NCI-H1436 treated with DMSO at 0.1 percent for 48 hours (cell line): ENCODE measurements at regions not wholly inside any gene's neighbourhood (a gene's known extent, or its start where the extent isn't known, plus 50 kb on each side); places are given as distances from the start of the nearest gene placed in this dataset.
"Not testable (repeated sequence)": the region's sequence is repeated elsewhere in the genome, so short reads cannot be mapped to it uniquely, and the experiment has no call there.

ENCODE experiments used
- DNase-seq: peaks from one replicate; lab custom pipeline; 2025; lab: John Stamatoyannopoulos, UW

DNA sequence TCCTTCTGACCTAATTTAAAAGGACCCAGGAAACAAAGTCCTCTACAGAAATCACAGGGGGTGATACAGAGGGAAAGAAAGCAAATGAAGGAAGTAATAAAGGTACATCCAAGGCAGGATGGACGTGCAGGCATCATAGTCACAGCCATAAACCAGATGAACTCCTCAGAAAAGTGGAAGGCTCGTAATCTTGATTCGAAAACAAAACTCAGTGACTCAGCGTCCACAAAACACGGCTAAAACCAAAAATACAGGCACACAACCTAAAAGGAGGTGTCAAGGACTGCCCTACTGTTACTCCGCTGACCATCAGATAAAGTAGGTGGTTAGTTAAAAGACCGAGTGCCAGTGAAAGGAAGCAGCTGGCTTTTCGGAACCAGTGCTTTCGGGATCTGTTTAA is 81.5 kb downstream of the TRIM69 start:
- DNase-seq: not testable (repeated sequence)

DNA sequence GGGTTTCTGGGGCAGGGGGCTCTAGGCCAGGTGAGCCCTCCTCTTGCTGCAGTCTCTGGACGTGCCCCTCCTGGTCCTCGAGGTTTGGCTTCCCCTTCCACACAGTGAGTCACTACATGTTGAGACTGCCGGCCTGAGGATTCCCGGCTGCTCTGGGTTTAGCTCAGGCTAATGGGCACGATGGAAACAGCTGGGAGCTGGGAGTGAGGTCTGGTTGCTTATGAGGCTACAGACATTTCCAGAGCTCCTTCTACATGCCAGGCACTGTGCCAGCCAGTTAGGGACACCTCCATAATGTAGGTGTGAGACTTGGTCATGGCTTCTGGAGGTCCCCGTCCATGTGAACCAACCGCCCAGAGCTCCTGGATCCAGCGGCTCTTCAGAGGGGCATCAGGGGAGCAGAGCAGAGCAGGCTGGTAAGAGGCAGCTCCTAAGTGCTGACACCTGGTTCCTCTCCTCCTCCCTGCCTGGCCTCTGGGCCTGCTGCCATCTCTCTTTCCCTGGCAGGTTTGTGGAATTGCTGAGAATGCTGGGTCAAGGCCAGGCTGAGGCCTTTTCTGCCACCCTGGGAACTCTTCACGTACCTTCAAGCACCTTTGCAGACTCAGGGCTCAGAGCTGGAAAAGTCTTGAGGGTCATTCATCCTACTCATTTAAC is 83.1 kb downstream of the TRIM69 start:
- DNase-seq: not testable (repeated sequence)

DNA sequence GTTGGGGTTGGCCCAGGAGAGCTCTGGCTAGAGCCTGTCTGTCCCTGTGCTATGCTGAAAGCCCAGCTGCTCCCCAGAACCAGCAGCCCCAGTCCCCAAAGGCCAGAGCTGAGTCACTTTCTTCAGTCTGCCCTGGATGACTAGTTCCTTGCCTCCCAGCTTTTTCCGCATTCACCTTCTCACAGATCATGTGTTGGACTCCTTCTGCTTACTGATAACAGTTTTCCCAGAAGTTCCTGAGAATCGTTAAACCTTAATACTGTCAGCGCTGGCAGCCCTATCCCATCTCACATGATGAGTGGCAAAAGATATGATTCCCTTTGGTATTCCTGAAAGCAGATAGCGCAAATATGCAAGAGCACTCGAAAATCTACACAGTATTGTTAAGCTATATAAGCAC is 84.2 kb downstream of the TRIM69 start:
- not testable (repeated sequence) for DNase-seq

DNA sequence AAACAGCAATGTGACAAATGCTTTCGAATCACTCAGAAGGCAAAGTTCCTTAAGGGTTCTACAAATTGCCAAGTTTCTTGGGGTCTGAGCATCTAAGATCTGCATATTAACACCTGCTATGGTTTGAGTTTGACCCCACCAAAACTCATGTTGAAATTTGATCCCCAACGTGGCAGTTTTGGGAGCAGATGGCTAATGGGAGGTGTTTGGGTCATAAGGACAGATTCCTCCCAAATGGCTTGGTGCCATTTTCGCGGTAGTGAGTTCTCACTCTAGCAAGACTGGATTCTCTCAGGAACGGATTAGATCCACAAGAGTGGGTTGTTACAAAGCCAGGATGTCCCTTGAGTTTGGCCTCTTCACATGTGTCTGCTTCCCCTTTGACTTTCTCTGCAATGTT is 84.6 kb downstream of the TRIM69 start:
- DNase-seq: not testable (repeated sequence)

DNA sequence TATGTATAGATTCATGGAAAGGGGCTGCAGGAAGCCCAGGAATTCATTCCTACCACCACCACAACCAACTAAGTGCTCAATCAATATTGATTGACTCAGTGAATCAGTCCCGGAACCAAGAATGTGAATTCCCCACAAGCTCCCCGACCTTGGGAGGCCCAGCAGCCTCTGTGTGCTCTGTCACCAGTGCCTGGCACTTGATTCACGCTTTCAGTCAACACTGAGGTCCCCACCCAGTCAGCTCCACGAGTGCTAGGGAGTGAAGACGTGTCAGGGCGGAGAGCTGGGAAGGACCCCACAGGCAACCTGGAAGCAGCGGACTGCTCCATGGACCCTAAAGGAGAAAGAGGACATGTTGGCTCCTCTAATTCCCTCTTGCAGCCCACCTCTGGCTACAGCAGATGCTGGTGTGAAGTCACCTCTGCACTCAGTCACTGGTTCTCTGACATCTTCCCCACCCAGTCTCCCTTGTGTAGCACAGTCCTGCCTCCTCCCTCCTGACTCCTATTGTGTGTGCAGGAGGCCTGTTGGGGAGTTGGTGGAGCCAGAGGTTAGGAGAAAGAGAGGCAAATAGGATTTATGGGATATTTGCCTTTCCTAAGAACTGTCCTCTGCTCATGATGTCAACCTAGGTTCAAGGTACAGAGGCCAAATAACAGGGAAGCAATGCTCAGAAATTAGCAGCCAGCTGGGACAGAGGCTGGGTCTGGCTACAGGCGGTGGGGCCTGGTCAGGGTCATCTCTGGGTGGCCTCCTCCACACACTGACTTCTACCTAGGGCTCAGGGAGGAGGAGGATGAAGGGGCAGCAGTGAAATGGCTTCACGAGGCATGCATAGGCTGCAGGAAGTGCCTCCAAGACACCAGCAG is 88.2 kb downstream of the TRIM69 start:
- DNase-seq: not testable (repeated sequence)

DNA sequence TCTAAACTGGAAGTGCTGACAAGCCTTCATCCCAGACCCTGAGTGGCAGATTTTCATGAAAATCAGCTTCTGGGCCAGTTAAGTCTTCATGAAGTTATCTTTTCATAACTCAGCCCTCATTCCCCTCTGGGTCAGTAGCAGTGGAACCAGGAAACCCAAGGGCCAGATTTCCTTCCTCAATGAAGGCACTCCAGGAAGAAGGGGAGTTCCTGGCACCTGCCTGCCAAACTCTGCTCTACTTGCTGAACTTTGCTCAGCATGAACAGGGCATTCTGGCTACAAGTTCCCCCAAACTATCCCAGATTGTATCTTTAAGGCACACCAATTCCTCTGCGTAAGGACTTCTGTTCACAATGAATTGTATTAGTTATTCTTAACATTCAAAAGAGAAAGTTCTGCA is 90.3 kb downstream of the TRIM69 start:
- DNase-seq: not testable (repeated sequence)

DNA sequence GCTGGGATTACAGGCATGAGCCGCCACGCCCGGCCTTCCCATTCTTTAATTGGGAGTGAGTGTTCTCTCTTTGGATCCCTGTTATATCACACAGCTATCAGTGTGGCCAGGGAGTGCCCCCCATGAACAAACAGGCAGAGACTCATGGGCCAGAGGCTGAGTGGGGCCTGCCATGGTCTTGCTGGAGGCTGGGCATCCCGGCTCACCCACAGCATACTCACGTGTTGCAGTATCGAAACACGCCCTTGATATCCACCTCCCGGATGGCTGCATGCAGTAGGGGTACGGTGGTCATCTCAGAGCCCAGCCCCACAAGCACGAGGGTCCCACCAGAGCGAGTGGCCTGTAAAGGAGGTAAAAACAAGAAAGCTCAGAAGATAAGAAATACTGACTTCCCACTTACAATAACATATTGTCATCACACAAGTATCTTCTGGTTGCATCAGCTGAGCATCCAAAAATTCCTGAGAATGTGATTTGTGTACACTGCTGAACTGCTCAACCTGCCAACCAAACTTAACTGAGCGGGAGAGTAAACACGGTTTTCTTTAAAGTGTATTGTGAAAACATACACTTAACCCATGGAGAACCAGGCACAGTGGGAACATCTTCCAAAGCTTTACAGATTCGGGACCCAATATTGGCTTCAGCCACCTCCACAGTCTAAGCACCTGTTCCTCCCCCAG is 92.0 kb downstream of the TRIM69 start:
- not testable (repeated sequence) for DNase-seq

DNA sequence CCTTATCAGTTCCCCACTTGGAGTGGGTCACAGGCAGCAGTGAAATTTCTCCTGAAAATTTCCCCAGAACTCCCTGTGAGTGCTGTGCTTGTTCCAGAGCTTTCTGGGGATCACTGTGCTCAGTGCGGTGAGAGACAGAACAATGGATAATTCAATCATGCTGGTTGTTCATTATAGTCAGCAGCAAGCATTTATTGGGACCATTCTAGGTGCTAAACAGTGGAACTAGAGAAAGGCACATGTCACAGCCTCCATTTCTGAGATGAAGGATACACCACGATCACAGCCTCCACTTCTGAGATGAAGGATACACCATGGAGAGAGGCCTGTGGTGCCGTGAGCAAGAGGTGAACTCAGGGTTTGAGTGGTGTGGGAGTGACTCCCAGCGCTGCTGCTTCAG is 92.8 kb downstream of the TRIM69 start:
- DNase-seq: not testable (repeated sequence)

DNA sequence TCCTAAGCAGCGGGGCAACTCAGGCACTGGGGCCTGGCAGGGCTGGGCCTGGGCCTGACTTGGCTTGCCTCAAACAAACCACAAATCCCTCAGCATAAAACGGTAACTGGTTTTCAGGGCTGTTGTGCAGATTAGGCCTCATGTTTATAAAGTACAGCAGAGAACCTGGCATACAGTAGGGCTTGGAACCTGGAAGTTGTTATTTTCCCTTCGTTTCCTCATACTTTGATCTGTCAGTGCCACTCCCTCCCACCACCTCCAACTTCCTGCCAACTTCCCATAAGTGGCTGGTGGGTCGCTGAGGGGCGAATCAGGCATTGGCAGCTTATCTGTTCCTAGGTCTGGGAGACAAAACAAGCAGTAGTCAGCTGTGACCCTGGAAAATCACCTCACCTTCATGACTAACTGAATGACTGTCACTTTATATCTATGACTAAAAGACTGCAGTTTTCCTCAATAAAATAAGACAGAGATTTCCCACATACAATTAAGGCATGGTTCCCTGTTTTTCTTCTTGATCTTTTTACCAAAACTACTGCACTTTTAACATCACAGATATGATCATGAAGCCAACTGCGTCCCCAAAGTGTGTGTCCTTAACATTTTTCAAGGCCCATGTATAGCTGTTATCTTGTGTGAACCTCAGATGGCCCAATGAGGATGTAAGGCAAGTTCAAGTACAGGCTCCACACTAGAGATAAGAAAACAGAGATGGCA is 94.5 kb downstream of the TRIM69 start:
- not testable (repeated sequence) for DNase-seq

DNA sequence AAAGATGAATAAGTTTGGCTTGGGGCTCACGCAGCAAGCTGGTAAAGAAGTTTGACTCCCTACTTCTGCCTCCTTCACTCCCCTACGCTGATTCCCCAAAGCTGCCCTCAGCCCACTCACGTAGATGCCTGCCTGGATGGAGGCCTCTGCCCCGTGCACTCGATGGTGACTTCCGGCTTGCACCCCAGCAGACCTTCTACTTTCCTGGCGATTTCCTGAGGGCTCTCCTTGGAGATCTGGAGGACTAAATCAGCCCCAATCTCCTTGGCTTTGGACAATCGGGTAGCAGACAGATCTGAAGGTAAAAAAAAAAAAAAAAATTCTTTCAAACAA is 95.0 kb downstream of the TRIM69 start:
- DNase-seq: not testable (repeated sequence)

DNA sequence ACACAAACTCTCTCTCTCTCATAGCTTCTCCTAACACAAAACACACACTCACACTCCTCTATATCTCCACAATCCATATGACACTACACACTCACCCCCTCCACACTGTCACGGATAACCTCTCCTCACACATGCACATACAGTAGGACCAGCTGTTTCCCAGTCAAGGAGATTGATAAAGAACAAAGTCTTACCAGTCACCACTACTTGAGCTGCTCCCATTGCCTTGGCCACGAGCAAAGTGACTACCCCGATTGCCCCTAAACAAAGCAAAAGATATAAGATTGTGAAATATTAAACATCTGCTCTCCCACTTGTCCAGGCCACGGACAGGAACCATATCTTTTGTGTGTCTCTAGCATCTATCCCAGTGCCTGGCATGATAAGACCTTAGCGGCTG is 95.8 kb downstream of the TRIM69 start:
- not testable (repeated sequence) for DNase-seq

DNA sequence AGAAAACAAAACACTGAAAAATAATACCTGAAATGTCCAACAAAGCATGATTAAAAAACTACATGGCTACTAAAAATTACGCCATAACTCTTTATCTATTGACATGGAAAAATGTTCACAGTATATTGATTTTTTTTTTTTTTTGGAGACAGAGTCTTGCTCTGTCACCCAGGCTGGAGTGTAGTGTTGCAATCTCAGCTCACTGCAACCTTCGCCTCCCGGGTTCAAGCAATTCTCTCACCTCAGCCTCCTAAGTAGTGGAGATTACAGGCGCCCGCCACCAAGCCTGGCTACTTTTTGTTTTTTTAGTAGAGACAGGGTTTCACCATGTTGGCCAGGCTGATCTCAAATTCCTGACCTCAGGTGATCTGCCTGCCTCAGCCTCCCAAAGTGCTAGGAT is 96.8 kb downstream of the TRIM69 start:
- DNase-seq: not testable (repeated sequence)

DNA sequence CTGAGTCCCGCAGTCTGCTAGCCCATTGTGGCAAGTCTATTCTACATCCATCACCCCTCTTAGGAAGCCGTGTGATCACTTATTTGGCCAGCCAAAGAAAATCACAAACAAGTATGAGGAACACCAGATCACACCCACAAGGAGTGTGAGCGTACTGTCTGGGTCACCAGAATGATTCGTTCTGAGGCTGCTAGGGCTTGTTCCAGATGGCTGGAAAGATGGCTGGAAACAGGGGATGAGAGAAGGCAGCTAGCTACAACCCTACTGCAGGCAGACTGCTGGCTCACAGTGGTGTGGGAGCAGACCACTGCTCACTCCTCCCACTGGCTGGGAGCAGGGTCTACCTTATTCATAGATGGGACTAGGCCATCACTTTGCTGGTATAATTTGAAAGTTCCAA is 97.4 kb downstream of the TRIM69 start:
- not testable (repeated sequence) for DNase-seq

DNA sequence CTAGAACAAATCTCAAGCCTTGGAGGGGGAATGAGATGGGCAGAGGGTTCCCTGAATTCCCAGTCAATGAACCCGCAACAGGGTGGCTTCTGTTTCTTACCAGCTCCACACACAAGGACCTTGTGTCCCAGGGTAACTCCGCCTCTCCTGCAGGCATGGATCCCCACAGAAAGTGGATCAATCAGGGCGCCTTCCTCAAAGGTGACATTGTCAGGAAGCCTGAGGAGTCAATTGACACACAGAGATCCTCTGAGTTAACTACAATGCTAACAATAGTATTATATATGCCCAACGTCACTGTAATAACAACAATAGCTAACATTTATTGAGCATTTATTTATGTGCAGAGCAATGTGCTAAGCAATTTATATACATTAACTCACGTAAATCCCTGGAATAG is 98.8 kb downstream of the TRIM69 start:
- not testable (repeated sequence) for DNase-seq

DNA sequence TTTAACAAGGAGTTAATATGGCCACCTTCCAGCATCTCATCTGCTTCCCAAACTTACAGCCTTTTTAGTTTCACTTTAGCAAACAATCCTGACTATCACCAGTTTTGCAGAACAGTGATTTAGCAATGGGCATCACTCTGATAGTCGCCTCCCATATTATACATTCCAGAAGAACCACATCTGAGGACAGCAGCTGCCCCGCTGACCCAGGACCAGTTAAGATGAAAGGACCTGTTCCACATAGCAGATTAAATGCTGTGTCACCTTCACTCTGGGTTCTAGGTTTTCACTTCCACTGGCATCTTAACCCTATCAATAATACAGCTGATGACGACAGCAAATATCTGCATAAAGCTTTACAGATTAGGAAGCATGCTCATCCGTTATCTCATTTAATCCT is 99.8 kb downstream of the TRIM69 start:
- DNase-seq: no peak

DNA sequence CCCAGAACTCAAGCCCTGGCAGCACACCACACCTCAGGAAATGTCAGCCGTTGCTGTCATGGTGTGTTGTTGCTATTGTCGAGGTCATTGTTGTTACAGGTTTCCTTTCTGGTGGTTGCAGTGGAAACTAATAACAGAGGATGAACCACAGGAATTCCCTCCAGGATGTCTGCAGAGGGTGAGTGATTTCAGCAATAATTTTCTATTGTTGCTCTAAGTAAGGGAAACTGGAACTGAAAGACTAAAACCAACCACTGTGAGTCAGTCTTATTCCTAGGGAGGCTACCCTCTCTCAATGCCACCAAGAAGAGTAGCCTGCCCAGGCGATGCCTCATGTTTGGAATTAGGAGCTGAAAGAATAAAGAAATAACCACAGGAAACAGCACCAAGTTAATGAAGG is 102.6 kb downstream of the TRIM69 start:
- not testable (repeated sequence) for DNase-seq

DNA sequence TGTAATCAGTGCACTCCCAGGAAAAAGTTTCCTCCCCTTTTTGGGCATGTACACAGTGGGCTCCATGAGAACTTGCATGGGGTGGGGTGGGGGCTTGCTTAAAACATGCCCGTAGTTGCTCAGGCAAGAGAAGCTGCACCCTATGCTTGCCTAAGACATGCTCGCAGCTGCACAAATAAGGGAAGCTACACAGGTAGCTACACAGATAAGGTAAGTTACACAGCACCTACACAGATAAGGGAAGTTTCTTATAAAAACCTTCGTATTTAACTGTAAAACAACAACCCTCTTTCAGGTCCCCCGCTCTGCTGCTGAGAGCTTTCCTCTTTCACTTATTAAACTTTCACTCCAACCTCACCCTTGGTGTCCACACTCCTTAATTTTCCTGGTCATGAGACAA is 105.4 kb downstream of the TRIM69 start:
- not testable (repeated sequence) for DNase-seq

DNA sequence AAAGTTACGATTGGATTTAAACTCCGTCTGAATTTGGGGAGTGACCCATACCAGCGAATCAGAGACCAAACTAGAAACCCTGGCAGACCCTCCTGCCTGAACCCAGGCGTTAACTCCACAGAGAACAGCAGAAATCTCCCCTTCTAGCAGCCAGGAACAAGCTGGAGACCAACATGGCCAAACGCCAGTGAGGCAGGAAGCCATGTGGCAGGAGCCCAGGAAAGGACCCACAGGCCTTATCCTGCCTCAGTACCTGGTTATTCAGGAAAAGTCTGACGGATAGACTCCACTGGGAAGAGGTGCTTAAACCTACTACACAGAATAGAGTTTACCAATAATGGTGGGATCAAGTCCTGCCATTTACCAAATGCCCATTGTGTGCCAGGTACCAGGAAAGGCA is 106.6 kb downstream of the TRIM69 start:
- not testable (repeated sequence) for DNase-seq

DNA sequence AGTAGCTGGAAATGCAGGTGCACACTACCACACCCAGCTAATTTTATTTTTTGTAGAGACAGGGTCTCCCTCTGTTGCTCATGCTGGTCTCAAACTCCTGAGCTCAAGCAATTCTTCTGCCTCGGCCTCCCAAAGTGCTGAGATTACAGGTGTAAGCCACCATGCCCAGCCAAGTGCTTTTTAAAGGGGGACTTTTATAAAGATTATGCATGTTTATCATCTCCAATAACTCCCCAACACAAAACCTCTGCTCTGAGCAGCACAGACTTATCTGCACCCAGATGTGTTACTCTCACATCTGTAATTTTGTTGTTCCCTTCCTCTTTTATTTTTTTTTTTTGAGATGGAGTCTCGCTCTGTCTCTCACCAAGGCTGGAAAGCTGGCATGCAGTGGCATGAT is 108.6 kb downstream of the TRIM69 start:
- DNase-seq: not testable (repeated sequence)

DNA sequence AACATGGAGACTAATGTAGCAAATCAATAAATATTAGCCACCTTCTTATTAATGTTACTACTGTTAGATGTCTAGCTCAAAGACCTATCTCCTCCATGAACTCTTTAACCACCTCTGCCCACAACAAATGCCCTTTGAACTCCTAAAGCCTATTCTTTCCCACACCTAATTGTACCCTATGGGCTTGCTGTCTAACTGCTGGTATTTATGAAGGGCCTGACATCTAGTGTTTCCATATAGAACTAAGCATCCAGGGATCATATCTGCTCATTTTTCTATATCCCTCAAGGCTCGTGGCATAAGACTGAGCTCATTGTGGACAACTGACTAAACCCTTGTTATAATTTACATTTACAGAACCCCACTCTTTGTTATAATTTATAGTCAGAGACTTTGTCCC is 109.8 kb downstream of the TRIM69 start:
- DNase-seq: not testable (repeated sequence)

DNA sequence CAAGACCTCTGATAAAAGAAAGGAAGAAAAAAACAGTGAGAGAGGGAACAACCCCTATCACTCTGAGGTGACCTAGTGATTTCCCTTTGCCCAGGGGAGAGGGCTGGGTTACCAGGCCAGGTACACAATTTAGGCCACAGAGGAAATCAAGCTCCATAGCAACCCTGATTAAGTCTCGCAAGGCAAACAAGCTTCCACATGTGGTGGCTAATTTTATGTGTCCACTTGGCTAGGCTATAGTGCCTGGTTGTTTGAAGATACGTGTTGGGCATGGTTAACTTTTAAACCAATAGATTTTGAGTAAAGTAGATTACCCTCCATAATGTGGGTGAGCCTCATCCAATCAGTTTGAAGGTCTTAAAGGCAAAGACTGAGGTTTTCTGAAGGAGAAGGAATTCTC is 108.9 kb upstream of the TERB2 start:
- DNase-seq: not testable (repeated sequence)

DNA sequence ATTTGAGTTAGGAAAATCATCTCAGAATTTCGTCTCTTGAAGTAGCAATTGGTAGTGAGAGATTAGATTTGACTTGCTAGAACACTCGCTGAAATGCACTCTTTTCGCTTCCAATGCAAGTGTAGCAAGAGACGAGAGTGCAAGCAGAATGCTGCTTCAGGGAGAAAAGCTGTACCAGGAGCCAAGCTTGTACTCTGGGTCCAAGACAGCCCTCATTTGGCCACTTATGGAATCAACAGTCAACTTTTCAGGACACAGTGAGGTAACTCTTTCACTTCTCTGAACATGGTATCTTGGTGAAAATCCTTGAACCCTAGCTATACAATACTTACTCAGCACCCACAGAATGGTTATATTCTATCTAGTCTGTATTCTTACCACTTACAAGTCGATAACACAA is 107.6 kb upstream of the TERB2 start:
- not testable (repeated sequence) for DNase-seq
